ENCODE measurements at regions not wholly inside any gene's neighbourhood (a gene's known extent, or its start where the extent isn't known, plus 50 kb on each side); places are given as distances from the start of the nearest gene placed in this dataset.

- no peaks in the 10 kb centered on the region for H3K4me1 ChIP-seq
- no peaks in the 10 kb centered on the region for H3K9me3 ChIP-seq
- intact Hi-C loops (cut with DNase I), result no loop called here
- TF ChIP-seq, protein P1, sequence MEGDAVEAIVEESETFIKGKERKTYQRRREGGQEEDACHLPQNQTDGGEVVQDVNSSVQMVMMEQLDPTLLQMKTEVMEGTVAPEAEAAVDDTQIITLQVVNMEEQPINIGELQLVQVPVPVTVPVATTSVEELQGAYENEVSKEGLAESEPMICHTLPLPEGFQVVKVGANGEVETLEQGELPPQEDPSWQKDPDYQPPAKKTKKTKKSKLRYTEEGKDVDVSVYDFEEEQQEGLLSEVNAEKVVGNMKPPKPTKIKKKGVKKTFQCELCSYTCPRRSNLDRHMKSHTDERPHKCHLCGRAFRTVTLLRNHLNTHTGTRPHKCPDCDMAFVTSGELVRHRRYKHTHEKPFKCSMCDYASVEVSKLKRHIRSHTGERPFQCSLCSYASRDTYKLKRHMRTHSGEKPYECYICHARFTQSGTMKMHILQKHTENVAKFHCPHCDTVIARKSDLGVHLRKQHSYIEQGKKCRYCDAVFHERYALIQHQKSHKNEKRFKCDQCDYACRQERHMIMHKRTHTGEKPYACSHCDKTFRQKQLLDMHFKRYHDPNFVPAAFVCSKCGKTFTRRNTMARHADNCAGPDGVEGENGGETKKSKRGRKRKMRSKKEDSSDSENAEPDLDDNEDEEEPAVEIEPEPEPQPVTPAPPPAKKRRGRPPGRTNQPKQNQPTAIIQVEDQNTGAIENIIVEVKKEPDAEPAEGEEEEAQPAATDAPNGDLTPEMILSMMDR (IDR thresholded peaks at IDR 0.05), result no peak
- H3K36me3 ChIP-seq, result no peaks in the 10 kb centered on the region
- H3K27ac ChIP-seq, result no peak overlapping the region
- no peak overlapping the region for H3K4me3 ChIP-seq
- ATAC-seq (no peak), DNase-seq (no peak)
- no peaks in the 10 kb centered on the region for H3K27me3 ChIP-seq
Measured at GRCh38 chr6:142601427-142601826, 299.6 kb downstream of the ADGRG6 start.

DNA sequence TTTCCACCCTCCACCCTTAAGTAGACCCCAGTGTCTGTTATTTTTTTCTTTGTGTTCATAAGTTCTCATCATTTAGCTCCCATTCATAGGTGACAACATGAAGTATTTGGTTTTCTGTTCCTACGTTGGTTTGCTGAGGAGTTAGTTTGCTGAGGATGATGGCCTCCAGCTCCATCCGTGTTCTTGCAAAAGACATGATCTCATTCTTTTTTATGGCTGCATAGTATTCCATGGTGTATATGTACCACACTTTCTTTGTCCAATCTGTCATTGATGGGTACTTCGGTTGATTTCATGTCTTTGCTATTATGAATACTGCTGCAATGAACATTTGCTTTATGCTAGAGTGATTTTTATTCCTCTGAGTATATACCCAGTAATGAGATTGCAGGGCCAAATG lies 301.2 kb downstream of the ADGRG6 start:
- Histone ChIP-seq H3K9me3 (no peaks in the 10 kb centered on the region), H3K27me3 (no peaks in the 10 kb centered on the region), H3K4me3 (no peak overlapping the region), H3K36me3 (no peaks in the 10 kb centered on the region), H3K4me1 (no peaks in the 10 kb centered on the region), H3K27ac (no peak overlapping the region)
- DNase-seq, result no peak
- TF ChIP-seq, protein P1 (IDR thresholded peaks at IDR 0.05), result no peak
- no peak for ATAC-seq
- intact Hi-C loops (cut with DNase I), result no loop called here

DNA sequence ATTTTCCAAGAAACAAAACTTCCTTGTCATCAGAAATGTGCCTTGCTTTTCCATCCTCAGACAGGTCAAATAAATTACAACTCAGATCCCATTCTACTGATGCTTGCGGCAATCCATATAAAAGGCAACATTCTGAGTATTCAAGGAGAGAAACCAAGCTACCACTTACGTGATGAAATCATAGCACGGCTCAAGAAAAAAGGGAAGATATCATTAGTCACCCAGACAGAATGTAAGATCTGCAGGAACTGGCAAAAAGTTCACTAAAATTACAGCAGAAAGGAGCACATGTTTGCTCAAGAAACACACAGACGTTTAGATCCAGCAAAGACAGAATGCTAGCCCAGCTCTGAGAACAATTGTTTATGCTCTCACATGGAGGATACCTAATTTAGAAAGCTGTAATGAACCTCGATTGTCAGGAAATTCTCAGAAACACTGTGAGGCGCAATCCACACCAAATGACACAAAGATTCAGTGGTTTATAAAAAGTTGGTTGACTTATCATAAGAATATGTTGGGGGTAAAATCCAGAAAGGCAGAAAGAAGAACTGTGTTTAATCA lies 304.2 kb downstream of the ADGRG6 start:
- ATAC-seq (no peak), DNase-seq (no peak)
- TF ChIP-seq, protein P1 (IDR thresholded peaks at IDR 0.05), result no peak
- Histone ChIP-seq H3K27me3 (no peaks in the 10 kb centered on the region), H3K4me3 (no peak overlapping the region), H3K27ac (no peak overlapping the region), H3K36me3 (no peaks in the 10 kb centered on the region), H3K4me1 (no peaks in the 10 kb centered on the region), H3K9me3 (no peaks in the 10 kb centered on the region)
- intact Hi-C loops (cut with DNase I), result no loop called here

- Histone ChIP-seq H3K4me1 (no peaks in the 10 kb centered on the region), H3K27ac (no peak overlapping the region), H3K9me3 (peaks cover 0 to 5% of the 10 kb centered on the region in 2 donors), H3K4me3 (no peak overlapping the region), H3K36me3 (no peaks in the 10 kb centered on the region), H3K27me3 (no peaks in the 10 kb centered on the region)
- TF ChIP-seq, protein P1 (IDR thresholded peaks at IDR 0.05), result no peak
- intact Hi-C loops (cut with DNase I), result no loop called here
- ATAC-seq (peak; percentile 72), DNase-seq (no peak)
Measured at GRCh38 chr6:142612956-142613355, 311.1 kb downstream of the ADGRG6 start.

- Histone ChIP-seq H3K9me3 (peaks cover 0 to 5% of the 10 kb centered on the region in 2 donors), H3K27me3 (no peaks in the 10 kb centered on the region), H3K27ac (no peak overlapping the region), H3K4me1 (no peaks in the 10 kb centered on the region), H3K4me3 (no peak overlapping the region), H3K36me3 (no peaks in the 10 kb centered on the region)
- ATAC-seq (no peak), DNase-seq (no peak)
- intact Hi-C loops (cut with DNase I), result no loop called here
- TF ChIP-seq, protein P1 (IDR thresholded peaks at IDR 0.05), result no peak
Measured at GRCh38 chr6:142613981-142614380, 312.2 kb downstream of the ADGRG6 start.
